HG03520 (cell line): ENCODE measurements at regions not wholly inside any gene's neighbourhood (a gene's known extent, or its start where the extent isn't known, plus 50 kb on each side); places are given as distances from the start of the nearest gene placed in this dataset.
"Not testable (repeated sequence)": the region's sequence is repeated elsewhere in the genome, so short reads cannot be mapped to it uniquely, and the experiment has no call there.

Experiments used
- ATAC-seq: cut with Tn5 transposase; IDR thresholded peaks from one replicate; pipeline ENCODE4 v1.9.1; 2021; ENCODE audit warnings: mild to moderate bottlenecking, moderate library complexity; ENCODE audit not compliant: unreplicated experiment

DNA sequence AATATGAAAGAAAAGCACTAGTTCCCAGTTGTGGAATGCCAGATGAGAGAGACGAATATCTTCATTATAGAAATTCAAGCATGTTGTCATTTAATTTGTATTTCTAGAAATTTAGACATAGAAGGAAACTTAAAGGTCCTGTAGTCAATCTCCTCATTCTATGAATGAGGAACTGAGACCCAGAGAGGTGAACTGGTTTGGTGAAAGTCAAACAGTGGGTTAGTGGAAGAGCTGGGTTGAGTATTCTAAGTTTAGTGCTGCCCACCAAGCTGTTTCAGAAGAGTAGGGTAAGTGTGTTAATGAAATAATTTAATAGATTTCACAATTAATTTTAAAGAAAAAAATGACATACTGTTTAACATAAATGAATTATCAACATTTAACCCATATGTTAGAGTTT is 655.2 kb downstream of the FAM133A start:
- no peak for ATAC-seq

DNA sequence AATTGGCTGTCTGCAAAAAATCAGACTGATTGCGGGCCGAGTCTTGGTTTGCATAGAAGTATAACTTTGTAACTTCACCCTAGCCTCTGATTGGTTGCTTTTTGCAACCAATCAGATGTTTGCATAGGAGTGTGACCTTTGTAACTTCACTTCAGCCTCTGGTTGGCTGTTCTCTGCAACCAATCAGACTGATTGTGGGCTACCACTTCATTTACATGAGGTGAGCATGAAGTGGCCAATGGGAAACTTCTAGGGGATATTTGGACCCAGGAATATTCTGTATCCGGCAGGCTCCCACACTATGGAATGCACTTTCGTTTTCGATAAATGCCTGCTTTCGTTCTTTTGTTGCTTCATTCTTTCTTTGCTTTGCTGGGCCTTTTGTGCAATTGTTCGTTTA is 667.7 kb downstream of the FAM133A start:
- ATAC-seq, result not testable (repeated sequence)

DNA sequence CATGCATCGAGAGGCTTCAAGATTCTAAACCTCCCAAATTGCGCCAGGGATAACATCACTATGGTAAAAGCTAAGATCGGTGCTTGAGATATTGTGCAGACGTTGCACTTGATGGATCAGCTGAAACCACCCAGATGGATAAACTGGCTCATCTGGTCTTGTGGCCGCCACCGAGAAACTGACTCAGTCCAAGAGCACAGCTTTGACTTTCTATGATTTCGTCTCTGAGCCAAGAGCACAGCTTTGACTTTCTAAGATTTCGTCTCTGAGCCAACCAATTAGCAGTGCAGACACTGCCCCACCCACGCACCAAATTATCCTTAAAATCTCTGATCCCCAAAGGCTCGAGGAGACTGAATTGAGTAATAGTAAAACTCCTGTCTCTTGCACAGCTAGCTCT is 687.2 kb downstream of the FAM133A start:
- no peak for ATAC-seq

DNA sequence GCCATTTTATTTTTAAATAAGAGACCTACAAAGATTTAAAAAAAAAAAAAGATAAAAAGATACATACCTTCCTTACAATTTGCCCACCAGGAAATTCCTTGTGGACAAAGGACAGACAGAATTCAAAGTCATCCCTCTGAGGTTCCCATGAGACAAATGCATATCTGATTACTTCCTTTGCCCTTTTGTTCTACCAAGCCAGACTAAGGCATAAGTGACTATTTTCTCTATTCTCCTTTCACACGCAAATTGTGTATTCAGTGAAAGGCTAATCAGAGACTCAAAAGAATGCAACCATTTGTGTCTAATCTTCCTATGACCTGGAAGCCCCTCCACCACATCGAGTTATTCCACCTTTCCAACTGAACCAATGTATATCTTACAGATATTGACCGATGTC is 691.7 kb downstream of the FAM133A start:
- no peak for ATAC-seq

DNA sequence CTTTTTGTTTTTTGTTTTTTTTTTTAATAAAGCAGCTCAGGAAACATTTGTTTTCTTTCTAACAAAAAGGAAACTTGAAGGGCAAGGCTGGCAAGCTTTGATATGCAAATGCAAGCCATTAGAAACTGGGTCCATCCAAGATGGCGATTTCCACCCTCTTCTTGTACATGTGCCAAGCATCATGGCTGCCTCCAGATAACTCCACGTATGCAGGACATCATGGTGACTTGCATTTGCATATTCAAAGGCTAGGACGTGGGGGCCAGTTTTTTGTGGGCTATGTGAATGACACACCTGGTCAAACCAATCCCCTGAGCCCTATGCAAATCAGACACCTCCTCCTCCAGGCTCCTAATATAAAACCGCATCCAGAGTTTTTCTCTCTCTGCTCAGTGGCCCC is 692.6 kb downstream of the FAM133A start:
- no peak for ATAC-seq

DNA sequence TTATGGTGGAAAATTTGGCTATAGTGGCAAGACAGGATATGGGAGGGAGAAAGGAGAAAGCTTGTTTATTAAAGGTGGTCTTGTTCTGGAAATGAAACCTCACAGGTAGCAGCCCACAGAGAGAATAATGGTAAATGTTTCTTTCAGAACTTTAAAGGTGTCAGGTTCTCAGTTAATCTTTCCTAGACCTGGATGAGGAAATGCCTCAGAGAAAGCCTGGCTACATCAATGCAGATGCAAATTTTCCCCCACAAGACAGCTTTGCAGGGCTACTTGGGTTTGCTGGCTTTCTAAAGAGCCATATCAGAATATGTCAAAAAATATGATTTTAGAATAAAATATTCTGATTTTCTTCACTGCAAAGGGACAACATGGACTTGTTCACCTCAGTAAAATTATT is 715.0 kb downstream of the FAM133A start:
- no peak for ATAC-seq

DNA sequence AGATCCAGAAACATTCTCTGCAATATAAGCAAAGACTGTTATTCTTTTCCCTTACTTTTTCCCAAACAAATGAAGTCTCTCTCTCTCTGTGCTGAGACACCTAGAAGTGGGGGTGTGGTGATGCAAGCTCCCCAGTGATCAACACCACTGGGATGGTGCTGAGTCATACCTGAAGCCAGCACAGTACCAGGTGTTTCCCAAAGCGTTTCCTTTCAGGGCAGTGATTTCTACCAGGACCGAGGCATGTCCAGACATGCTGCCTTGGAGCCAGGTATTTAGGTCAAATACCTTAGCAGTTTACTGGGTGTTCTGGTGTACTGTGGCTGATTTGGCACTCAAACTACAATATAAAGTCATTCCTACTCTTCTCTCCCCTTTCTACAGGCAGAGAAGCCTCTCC is 726.5 kb downstream of the FAM133A start:
- ATAC-seq, result peak; percentile 93

DNA sequence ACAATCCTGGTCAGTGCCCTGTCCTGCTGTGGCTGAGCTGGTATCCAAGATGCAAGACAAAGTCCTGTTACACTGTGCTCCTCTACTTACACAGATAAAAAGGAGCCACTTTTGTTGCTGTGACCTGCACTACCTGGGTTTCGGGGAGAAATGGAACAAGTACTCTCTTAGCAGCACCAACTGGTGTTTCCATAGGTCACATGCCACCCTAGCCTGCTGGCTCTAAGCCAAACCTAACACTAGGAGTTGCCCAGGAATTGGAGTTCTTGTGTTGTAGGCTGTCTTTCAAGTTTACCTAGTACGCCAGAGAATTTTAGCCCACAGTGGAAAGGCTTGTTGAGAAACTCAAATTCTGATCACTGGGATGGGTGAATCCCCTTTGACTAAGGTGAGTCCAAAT is 727.4 kb downstream of the FAM133A start:
- ATAC-seq, result no peak

DNA sequence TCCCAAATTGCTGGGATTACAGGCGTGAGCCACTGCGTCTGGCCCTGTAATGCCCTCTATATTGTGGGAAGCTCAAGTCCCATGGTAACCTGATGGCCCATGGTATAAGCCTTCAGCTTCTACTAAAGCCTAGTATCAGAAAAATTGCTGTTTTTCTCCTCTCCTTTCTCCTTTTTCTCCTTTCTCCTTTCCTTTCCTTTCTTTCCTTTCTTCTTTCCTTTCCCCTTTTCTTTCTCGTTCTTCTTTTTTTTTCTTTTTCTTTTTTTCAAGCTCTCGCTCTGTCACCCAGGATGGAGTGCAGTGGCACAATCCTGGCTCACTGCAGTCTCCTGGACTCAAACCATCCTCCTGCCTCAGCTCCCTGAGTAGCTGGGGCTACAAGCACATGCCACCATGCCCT is 740.7 kb downstream of the FAM133A start:
- no peak for ATAC-seq

DNA sequence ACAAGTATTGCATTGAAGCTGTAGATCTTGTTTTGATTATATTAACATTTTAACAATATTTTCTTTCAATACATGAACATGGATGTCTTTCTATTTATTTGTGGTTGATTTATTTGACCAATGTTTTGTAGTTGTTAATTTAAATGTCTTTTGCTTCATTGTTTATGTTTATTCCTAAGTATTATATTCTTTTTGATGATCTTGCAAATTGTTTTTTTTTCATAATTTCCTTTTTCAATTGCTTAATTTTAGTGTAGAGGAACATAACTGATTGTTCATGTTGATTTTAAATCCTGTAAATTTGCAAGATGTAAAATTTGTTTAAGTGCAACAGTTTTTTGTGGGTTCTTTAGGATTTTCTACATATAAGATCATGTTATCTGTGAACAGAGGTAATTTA is 744.1 kb downstream of the FAM133A start:
- no peak for ATAC-seq

DNA sequence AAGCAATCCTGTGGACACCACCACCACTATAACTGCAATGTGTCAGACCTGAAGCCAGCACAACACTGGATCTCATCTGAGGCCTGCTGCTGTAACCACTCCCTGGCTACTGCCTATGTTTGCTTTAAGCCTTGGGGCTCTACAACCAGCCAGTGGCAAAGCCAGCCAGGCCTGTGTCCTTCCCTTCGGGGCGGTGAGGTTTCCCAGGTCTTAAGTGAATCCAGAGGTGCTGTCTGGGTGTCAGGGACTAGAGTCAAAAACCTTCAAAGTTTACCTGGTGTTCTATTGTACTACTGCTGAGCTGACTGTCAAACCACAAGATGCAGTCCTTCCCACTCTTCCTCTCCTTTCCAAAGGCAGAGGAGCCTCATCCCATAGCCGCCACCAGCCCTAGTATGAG is 750.5 kb downstream of the FAM133A start:
- no peak for ATAC-seq

DNA sequence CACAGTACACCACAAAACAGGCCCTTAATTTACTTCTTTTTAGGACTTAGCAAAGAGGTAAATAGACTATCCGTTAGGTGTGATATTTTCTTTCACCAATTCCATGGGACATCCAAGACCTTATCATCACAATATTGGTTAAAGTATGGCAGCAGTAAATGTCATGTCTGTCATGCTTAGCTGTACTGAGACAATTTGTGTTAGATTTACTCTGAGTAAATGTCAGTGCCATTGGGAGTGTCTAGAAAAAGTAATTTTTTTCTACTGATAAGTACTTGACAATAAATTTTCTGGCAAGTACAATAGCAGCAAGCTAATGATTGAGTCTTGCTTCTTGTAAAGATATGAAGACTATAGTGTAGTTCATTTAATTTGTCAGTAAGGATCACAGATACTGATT is 756.1 kb downstream of the FAM133A start:
- ATAC-seq, result no peak

DNA sequence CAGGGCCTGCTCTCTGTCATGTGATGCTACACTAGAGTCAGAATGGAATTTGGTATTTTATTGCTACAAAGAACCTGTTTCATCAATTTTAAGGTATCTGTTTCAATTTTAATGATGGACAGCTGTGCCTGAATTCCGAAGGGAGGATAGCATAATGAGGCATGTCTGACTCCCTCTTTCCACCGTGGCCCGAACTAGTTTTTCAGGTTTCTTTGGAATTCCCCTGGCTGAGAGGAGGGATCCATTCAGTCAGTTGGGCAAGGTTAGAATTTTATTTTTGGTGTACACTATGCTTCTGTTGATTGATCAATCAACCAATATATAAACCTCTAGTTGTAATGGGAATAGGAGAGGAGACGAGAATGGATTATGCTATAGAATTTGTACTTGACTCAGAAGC is 761.8 kb downstream of the FAM133A start:
- no peak for ATAC-seq

DNA sequence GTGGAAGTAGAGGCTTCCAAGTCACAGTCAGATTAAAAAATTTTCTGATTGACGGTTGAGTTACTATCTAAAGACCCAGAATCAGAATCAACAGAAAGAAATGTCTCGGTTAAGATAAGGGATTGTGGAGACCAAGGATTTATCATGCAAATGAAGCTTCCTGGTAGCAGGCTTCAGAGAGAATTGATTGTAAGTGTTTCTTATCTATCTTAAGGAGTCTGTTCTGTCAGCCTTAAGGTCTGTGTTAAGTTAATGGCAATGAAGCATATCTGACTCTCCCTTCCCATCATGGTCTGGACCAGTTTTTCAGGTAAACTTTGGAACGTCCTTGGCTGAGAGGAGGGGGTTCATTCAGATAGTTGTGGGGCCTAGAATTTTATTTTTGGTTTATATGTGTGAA is 780.2 kb downstream of the FAM133A start:
- no peak for ATAC-seq

DNA sequence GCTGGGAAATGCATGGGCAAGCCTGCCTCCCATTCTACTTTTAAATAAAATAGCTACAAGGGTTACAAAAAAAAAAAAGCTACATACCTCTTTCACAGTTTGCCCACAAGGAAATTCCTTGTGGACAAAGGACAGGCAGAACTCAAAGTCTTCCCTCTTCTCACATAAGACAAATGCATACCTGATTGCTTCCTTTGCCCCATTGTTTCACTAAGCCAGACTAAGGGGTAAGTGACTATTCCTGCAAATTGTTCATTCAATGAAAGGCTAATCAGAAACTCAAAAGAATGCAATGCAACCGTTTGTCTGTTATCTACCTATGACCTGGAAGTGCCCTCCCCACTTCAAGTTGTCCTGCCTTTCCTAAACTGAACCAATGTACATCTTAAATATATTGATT is 780.6 kb downstream of the FAM133A start:
- no peak for ATAC-seq

DNA sequence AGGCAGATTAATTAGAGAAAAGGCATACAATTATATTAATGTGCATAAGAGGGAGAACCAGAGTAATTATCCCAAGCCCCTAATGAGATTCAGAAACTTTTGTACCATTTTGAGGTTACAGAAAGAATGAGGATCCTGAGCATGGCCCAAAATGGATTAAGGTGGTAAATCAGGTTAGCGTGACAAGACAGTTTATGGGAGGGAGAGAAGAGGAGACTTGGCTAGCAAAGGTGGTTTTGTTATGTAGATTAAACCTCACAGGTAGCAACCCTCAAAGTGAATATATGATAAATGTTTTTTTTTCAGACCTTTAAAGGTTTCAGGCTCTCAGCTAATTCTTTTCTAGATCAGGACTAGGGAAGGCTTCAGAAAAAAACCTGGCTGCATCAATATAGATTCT is 781.8 kb downstream of the FAM133A start:
- ATAC-seq, result no peak

DNA sequence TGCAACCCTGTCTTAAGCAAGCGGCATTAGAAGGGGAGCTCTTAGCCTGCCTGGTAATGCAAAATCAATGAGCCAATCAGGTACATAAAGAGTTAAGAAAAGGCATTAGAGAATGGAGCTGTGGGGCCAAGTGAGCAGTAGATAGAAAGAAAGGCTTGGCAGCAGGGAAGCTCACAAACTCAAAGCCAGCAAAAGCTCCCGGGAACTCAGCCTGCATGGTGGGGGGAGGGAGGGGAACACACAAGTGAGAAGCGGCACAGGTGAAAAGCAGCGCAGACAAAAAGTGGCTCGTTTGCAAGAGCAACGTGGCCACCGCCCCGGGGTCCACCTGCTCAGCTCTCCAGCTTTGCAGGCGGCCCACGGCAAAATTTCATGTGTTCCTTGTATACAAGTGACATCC is 818.5 kb downstream of the FAM133A start:
- no peak for ATAC-seq

DNA sequence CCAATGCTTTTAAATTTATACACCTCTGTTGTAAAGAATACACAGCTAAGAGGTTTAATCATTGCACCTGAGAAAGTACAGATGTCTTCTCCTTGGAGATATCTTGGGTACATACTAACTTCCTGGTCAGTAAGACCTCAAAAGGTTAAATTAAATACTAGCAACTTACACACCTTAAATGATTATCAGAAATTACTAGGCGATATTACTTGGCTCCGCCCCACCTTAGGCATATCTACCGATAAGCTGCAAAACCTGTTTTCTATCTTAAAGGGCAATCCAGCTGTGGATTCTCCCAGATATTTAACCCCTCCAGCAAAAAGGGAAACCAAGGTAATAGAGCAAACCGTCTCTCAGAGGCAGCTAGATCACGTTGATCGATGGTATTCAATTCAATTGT is 819.4 kb downstream of the FAM133A start:
- ATAC-seq, result no peak

DNA sequence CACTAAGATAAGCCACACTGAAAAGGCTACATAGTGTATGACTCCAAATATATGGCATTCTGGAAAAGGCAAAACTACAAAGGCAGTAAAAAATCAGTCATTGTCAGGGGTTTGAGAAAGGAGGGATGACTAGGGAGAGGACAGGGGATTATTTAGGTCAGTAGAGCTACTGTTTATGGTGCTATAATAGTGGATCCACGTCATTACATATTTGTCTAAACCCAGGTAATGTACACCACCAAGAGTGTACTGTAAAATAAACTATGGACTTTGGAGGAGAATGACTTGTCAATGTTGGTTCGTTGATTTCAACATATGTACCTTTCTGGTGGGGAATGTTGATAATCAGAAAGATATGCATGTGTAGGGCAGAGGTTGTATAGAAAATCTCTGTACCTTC is 837.6 kb downstream of the FAM133A start:
- no peak for ATAC-seq

DNA sequence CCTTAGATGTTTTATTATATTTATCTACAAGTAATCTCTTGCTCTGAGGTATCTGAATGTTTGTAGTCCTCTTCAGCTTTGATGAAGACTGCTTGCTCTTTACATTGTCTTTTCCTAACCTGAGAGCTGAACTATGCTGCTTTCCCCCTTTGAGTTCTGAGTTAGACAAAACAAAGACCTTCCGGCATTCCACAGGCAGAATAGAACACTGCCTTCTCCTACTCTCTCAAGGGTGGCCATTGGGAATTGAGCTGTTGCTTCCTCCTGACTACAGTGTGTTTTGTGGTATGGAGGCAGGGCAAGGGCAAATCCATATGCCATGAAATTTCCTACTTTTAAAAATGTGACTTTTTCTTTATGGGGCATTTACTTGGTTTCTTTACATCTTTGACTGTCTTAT is 841.0 kb downstream of the FAM133A start:
- no peak for ATAC-seq

DNA sequence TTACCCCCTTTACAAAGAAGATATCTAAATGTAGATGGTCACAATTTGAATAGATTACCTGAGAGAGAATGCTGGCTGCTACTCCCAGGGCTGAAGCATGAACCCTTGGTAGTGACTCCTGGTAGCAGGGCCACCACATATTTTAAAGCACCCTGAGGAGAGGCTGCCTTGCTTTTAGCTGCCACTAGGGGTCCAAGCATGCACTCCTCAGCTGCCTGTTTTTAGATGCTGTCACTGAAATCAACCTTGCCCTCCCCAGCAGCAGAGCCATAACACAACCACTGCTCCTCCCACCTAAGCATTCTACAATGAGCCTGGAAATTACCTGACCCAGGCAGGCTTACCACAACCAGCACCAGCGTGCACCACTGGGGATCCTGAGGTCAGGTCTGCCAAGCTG is 850.9 kb downstream of the FAM133A start:
- ATAC-seq, result no peak

DNA sequence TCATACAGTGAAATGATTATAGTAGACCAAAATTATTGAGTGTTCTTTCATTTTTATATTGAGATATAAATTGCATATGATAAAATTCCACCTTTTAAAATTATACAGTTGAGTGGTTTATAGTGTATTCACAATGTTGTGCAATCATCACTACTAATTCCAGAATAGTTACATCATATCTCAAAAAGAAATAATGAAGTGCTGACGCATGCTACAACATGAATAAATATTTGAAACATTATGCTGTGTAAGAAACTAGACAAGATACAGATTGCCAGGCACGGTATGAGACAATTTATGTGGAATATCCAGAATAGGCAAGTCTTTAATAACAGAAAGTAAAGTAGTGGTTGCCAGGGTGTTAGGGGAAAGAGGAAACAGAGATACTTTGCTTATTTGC is 871.7 kb downstream of the FAM133A start:
- no peak for ATAC-seq

DNA sequence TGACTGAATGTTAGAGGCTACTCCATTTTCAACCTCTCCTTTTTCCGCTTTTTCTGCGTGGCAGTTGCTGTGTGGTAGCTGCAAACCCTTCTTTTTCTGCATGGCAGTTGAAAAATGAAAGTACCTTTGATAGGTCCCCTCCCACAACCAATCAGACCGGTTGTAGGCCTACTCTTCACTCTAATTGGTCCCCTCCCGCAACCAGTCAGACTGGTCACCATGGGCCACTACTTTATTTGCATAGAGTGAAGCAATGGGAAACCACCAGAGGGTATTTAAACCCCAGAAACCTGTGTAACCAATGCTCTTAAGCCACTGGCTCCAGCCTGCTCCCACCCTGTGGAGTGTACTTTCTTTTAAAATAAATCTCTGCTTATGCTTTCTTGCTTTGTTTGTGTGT is 877.8 kb downstream of the FAM133A start:
- ATAC-seq, result no peak

DNA sequence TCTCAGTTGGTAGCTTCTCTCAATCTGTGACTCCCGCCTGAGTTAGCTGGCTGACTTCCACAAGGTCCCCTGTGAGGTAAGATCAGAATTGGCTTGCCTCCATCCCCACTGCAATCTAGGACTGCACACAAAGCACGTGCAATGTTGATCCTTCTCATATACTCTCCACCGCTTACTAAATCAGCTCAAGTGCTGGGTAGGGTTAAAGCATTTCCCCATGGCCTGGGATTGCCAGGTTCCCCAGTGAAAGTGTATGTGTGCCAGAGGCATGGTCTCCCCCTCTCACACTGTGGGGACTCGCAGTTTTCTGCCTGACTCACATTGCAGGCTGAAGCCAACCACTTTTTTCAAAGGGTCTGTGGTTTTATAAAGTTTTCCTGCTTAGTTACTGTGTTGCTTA is 886.9 kb downstream of the FAM133A start:
- ATAC-seq, result no peak
